T-helper 2 cell (primary cell): ENCODE measurements at regions not wholly inside any gene's neighbourhood (a gene's known extent, or its start where the extent isn't known, plus 50 kb on each side); places are given as distances from the start of the nearest gene placed in this dataset.

Experiments
- DNase-seq, 5 experiments: peaks; one replicate each; pipeline versions ENCODE4 v3.0.0 to v3.0.0-alpha.2; 2012 to 2022

DNA sequence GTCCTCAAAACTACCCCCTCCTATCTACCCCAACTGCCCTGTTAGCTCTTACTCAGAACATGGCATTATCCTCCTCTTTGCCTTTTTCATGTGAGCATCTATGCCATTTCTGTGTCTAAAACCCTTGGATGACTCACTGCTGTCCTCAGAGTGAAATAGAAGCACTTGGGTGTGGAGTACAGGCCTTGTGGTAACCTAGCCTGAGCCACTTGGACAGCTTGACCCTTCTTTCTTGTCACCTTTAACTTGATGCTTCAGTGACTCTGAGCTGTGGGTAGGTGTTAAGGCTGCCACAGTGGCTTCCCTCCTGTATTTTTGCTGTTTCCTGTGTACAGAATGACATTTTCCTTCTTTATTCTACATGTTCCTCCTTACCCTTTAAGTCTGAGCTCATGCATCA, 391.4 kb downstream of the SH3GL2 start:
- no peak for DNase-seq

DNA sequence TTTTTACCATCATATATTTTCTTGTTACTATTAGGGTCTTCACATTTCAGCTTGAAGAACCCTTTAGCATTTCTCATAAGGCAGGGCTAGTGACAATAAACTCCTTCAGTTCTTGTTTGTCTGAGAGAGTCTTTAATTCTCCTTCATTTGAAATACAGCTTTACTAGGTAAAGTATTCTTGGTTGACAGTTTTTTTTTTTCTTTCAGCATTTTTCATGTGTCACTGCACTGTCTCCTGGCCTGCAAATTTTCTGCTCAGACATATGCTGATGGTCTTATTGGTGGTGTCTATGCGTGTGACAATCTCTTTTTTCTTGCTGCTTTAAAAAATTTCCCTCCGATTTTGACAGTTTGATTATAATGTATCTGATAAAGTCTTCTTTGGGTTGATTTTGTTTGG, 399.9 kb downstream of the SH3GL2 start:
- DNase-seq: no peak

DNA sequence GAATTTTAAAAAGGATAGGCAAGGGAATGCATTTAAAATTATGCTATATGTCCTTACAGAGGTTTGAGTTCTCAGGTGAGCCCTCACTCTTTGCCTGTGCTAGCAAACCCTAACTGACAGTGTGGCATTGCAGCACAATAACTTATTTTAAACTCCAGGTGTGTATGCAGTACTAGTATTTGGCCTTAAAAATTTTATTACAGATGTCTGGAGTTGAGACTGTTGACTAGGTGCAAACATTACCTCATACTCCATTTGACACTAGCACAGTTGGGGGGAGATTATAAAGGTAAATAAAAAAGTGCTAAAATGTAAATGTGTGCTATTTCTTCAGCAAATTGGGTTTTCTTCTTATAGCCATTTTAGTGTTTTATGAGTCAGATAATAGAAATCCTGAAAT, 407.7 kb downstream of the SH3GL2 start:
- DNase-seq: no peak

DNA sequence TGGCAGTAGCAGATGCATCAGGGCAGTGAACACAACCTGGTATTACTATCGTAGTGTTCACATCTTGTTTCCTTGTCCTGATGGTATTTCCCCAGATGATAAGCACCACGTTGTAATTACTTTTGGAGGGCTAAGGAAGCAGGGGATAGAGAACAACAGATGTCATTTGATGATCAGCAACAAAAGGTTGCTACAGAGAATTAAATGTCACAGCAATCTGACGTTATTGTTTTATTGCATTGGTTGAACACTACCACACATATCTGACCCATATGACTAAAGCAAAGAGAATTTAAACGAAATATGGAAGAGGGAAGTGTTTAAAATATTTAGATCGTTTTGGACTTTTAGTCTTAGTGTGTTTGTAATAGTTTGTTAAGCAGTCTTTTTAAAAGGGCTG, 408.3 kb downstream of the SH3GL2 start:
- DNase-seq: no peak

DNA sequence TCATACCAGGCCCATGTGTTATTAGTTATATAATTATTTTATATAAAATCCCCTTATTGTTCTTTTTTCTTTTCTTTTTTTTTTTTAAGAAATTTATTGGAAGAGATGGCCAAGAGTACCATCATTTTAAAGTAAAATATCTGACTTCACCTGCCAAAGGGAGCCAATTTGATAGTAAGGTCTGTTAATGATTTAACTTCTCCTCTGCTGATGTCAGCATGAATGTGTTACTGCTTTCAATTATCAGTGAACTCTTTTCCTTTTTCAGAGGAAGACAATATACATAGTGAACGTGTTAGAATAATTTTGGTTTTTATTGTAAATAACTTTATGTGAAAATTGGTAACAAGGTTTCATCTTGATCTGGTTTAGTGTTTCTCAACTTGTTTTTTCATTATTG, 409.6 kb downstream of the SH3GL2 start:
- DNase-seq: no peak

DNA sequence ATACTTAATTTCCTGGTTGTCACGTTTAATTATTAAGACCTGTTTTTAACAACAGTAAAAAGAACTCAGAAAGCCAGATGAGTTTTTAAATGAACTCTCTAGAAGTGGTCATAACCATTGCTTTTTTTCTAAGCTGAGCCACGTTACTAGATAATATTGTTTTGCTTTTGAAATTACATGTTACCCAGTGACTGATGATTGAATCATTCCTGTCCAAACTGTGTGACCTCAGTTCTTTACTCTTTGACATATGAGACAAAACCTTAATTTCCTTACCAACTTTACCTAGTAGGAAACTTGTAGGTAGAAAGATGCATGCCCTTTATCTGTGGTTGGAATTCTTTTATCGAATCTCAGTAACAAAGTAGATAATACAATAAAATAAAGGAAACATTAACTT, 411.7 kb downstream of the SH3GL2 start:
- no peak for DNase-seq

DNA sequence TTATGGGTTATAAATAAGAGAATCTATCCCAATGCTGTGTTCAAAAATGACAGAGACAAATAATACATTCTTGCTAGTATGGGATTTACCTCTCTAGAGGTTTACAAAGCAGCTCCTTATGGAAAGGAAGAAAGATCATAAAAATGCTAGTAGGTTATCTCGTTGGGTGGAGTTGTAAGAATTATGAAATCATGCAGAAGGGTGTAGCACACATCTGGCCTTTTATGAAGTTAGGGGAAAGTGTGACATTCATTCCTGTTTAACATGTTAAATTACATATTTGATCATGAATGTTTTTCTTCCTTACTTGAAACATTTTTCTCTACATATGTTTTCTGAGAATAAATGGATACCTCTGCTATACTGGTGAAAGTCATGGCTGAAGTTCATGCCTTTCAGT, 414.2 kb downstream of the SH3GL2 start:
- no peak for DNase-seq

DNA sequence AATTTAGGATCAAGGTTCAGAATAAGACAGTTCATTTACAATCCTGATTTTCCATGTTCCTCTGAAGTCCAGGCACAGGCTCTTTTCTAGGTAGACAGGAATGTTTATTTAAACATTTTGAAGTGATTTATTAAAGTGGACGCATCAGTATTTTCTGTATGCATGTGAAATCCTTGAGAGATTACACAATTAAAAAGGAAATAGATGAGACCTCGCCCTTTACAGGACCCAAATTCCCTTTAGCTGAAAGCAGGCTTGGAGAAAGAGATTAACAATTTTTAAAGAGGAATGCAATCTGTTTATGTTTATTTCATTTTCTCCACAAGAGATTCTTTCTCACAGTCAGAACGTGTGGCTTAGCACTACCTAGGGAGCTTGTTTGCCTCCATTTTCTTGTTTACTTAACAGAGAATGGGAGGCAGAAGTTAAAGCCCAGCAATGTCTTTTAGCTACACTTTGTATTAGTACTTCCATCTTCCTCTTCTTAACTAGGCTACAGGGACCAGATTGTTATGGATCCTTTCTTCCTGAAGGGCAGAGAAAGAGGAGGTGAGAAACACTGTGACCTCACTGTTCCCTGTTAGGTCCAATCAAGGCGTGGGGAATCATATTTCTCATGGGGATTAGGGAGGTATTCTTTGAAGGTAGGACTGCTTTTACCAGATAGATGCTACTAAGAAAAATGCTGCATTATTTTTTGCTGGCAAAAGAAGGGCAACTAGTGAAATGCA, 416.0 kb downstream of the SH3GL2 start:
- DNase-seq: no peak

DNA sequence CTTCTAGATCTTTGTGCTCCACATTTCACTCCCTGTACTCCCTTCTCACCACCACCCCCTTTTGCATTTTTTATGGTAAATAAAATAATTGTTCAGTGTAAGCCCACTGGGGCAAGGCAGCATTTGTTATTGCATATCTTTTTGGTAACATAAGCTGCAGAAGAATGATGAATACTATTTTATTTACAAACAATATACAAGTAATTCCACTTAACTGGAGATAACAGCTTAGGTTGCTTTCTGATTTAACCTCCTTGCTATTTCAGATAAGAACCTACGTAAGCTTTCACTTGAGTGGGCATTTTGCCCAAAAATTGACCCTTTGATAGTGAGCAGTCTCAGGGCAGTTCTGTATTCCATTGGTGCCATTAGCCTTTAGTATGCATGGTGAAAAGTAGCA, 417.9 kb downstream of the SH3GL2 start:
- no peak for DNase-seq

DNA sequence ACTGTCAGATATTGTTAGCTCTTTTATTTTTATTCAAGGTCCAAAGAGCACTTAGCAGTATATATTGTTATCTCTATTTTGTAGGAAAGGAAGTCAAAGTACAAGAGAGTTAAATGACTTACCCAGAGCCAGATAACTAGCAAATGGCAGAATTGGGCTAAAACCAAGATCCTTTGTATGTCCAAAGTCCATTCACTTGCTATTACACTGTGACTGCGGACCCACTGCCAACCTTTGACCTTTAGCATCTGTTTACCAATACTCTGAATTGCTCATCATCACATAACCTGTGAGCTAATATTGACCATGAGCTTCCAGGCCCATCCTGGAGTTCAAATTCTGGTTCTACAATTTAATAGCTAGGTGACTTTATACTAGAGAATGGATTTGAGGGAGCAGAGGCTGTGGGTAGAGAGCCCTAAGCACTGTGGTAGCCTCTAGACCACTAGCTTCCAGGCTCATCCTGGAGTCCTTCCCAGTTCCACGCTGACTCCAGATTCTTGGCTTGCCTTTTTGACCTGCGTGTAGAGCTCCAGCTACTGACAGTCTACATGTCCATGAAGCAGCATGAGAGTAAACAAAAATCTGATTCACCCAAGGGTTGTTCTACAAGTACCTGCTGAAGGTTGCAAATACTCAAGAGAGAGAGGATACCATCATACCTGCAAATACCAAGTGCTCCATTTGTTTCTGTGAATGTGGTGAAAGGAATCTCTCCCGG, 424.0 kb downstream of the SH3GL2 start:
- DNase-seq: no peak

DNA sequence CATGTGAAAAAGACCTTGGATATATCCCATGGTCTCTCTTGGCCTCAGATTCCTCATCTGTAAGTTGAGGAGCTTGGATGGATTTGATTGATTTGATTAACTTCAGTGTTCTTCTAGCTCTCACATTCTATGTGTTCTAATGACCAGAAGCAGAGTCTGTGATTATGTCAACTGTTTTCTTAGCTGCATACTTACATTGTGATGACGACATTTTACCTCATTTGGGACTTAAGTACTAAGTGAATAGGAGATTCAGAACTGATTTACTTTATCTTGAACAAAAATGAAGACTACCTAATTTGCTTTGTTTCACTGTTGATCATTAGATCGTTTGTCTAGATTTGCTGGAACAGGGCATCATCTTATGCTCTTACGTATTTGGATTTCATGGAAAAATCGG, 427.7 kb downstream of the SH3GL2 start:
- DNase-seq: no peak

DNA sequence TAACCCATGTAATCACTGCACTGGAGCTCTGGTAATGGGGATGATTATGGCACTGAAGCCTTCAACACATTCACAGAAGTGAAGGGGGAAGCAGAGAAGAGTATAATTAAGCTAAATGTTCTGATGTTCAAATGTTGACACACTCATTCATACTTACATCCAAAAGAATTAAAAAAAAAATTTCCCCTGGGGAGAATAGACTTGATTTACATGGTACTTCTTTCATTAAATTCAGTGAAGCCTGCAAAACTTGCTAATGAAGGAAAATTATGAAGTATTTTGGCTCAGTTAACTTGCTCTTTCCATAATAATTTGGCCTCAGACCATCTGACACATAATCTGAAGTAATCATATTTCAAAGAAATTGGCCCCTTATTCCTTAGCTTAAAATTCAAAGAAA, 428.8 kb downstream of the SH3GL2 start:
- DNase-seq: no peak

DNA sequence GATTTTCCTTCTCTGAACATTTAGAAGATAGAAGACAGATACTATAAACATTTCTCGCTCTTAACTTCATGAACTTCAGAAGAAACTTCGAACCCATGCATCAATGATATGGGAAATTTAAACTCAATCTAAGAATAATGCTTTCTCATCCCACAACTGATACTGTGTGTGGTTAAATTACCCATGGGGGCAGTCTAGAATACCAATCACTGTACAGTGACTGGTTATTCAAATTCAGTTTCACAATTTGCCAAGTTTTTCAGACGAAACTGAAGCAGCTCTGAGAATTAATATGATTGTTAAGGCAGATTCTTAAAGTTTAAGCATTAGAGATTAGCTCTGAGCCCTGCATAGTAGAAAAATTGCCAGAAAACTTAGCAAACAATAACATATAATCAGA, 431.0 kb downstream of the SH3GL2 start:
- DNase-seq: peak in 1 of 5 experiments; percentile 43

DNA sequence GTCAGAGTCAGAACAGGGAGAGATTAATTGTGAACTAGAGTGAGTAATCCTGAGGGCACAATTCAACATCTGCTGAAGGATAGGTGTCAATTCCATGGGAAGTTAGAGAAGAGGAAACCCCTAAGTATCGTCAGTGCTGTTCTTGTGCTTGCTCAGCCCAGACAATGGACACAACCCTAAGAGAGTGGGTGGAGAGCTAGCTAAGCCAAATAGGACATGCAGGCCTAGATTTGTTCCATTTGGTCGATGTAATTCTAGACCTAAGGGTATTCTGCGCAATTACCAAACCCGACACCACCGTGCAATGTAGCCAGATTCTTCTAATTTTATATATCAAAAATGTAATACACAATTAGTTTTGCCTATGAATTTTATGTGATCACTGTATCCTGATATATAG, 431.6 kb downstream of the SH3GL2 start:
- no peak for DNase-seq

DNA sequence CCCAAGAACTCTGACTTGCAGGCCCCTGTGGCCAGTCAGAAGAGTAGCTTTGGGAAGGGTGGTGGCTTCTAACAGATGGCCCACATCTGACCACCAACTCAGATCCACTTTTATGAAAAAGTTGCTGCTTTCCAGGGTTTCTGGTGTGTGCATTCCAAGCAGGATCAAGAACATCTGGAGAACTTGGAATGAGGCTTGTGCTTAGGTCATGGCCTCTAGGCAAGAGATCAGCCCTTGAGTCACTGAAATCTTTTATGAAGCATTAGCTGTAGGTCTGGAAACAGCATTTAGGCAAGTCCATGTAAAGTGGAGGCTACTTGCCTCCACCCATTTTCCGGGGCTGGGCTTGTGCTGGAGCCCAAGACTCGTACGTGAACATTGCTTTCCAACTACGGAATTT, 433.3 kb downstream of the SH3GL2 start:
- no peak for DNase-seq

DNA sequence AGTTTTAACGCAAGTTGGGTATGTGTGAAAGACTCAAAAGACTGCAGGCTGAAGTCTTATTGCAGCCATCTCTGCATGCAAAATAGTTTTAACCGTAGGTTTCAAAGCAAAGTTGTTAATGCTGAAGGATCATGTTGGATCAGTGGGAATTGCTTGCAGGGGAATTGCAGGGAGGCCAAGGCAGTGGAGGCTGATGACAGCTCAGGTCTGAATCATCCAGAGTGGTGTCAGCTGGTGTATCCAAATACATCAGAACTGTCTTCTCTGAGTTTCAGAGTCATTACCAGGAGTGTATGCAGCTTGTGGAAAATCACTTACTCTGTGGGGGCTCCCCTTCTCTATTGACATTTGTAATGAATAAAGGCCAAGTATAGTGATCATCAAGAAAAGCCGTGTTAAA, 435.7 kb downstream of the SH3GL2 start:
- DNase-seq: no peak

DNA sequence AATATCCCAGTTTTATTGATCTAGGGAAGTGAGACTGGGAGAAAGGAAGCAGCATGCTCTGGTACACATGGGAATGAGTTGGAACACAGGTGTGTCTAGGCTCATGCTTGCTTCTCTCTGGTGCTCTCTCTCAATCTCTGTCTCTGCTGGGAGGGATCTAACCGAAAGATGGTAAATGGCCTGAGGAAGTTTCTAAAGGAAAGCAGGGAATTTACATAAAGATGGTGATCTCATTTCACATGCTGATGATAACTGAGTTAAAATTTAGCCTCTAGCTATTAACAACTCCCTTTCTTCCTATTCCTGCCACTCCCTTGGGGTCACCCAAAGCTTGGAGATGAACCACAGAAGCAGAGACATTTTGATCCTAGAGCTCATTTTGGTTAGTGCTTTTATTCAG, 436.2 kb downstream of the SH3GL2 start:
- DNase-seq: no peak

DNA sequence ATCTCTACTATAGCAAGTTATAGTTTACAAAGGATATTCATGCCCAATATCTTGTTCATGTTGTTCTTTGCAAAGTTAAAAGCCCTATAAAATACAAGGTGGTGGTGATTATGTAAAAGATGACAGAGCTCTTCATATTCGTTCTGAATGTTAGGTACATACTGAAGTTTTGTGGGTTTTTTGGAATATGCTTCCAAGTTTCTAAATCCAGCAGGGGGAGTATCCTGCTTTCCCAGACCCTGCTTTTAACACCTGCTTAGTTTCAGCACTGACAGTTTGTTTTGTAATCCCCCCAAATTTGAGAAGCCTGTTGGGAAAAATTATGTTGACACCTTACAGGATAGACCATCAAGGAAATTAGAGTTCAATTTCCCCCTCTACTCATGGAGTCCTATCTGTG, 438.3 kb downstream of the SH3GL2 start:
- no peak for DNase-seq

DNA sequence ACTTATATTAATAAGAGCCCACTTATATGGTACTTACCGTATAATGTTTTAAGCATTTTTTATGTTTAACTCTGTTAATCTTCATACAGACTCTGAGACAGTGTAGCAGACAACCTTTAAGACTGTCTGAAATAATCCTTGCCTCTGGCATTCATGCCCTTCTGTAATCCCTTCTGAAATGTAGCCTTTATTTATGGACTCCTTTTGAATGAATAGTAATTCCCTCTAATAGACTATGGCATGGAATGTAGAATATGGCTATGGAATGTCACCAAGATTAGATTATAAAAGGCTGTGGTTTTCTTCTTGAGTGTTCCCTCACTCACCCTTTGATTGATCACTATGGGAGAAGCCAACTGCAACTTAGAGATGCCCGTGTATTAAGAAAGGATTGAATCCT, 439.4 kb downstream of the SH3GL2 start:
- no peak for DNase-seq

DNA sequence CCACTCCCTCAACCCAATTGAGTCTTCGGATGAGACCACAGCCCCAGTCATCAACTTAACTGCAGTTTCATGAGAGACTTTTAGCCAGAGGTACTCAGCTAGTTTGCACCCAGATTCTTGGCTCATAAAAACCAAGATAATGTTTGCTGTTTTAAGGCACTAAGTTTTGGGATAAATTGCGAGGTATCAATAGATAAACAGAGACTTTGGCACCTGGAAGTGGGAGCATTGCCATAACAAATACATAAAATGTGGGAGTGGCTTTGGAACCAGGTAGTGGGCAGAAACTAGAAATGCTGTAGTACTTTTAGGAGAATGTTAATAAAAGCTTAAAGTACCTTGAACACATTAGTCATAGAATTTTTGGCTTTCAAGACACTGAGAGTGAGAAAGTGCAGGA, 439.8 kb downstream of the SH3GL2 start:
- DNase-seq: no peak

DNA sequence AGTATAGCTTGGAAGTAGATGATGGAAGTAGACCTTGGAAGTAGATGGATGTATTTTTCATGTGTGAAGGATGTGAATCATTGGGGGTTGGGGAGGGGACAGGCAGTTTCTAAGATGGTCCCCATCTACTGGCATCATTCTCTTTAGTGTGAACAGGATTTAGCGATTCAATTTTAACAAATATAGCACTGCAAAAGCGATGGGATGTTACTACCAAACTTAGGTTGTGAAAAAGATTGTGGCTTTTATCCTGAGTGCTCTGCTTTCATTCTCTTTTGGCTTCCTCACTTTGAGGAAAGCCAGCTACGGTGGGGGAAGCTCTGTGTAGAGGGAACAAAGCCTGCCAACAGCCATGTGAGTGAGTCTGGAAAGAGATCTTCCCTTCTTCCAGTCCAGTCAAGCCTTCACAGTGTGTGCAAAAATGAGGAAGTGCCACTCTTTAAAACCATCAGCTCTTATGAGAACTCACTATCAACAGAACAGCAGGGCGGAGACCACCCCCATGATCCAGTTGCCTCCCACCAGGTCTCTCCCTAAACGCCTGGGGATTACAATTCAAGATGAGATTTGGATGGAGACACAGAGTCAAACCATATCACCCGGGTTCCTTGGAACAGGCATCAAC, 441.4 kb downstream of the SH3GL2 start:
- no peak for DNase-seq

DNA sequence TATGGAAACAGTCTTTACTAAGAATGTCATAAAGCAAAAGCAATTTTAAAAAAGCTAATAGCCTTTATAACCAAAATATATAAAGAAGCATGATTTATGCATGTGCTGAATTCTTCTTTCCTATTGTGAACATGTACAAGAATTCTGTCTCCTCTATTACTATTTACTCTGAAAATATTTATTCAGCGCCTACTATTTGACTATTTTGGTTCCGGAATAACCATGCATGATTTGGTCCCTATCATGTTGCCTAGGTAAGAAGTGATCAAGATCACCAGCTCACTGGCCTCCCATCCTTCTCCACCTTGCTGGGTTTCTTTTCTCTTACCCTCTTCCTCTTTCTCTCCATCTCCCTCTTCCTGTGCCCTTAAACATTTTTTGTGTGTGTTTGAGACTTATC, 443.8 kb downstream of the SH3GL2 start:
- DNase-seq: no peak

DNA sequence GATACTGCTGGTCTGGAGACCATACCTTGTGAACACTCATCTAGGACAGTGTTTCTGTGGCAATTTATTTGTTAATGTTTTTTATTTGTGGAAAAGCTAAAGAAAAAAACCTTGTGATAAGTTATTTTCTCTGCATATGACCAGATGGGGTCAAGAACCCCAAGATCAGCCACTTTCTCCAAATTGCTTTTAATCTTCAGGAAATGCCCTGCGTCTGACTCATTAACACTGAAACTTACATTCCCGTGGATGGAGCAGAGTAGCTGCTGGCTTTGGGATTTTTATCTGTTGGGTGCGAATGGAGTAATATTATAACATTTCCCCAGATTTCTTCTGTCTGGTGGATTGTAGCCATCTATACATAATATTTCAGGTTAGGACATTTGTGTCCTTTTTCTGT, 444.5 kb downstream of the SH3GL2 start:
- DNase-seq: no peak

DNA sequence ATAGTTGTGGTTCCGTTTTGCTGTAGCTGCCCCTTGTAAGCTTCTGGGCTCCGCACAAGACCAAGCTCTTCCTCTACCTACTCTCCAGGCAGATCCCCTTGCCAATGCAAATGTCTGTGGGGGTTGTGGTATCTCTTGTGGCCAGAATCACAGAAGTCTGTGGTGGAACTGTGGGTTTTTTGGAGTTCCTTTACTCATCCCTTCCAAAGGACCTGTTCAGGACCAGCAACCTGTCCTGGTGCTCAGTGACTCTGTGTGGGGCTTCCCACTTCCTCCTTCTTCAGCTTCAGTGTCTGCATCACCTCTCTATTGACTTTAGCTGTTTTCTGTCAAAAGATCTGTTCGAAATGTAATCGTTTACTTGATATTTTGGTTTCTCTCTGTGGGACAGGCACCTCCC, 441.3 kb upstream of the ADAMTSL1 start:
- DNase-seq: no peak
